Mesenchymal stem cell (in vitro differentiated cells and primary cell): ENCODE measurements at regions not wholly inside any gene's neighbourhood (a gene's known extent, or its start where the extent isn't known, plus 50 kb on each side); places are given as distances from the start of the nearest gene placed in this dataset.

Experiments used
- DNase-seq: peaks from one replicate; pipeline ENCODE4 v3.0.0-alpha.2; 2013
- H2AFZ ChIP-seq: one replicate; pipeline ENCODE4 v1.6.1; 2013; ENCODE audit warnings: low read depth, mild to moderate bottlenecking, control low read depth, inconsistent platforms, low read length, moderate library complexity
- H2AK5ac ChIP-seq: 2 replicates; pipeline ENCODE4 v1.6.1; 2013; ENCODE audit warnings: low read length, moderate library complexity, mild to moderate bottlenecking, inconsistent platforms; ENCODE audit not compliant: severe bottlenecking
- H2BK120ac ChIP-seq: one replicate; pipeline ENCODE4 v1.6.1; 2013; ENCODE audit warnings: low read depth, mild to moderate bottlenecking, inconsistent platforms, low read length, moderate library complexity
- H2BK12ac ChIP-seq, 2 experiments: one replicate each; pipeline ENCODE4 v1.6.1; 2013; ENCODE audit warnings: inconsistent platforms in 2 of 2, low read length in 2 of 2, mild to moderate bottlenecking in 2 of 2, moderate library complexity in 2 of 2, control low read depth in 1 of 2
- H2BK15ac ChIP-seq: one replicate; pipeline ENCODE4 v1.6.1; 2013; ENCODE audit warnings: mild to moderate bottlenecking, low read depth, inconsistent platforms; ENCODE audit not compliant: poor library complexity, severe bottlenecking
- H2BK5ac ChIP-seq: 2 replicates; pipeline ENCODE4 v1.6.1; 2013; ENCODE audit warnings: low read depth, mild to moderate bottlenecking, low read length, control low read depth, inconsistent platforms; ENCODE audit not compliant: poor library complexity, severe bottlenecking
- H3K14ac ChIP-seq, 2 experiments: one replicate each; pipeline ENCODE4 v1.6.1; 2013; ENCODE audit warnings: inconsistent platforms in 2 of 2, low read length in 2 of 2, control low read depth in 1 of 2, mild to moderate bottlenecking in 1 of 2, moderate library complexity in 1 of 2
- H3K18ac ChIP-seq, 2 experiments: one replicate each; pipeline ENCODE4 v1.6.1; 2013; ENCODE audit warnings: inconsistent platforms in 2 of 2, low read length in 2 of 2, control low read depth in 1 of 2, low read depth in 1 of 2, mild to moderate bottlenecking in 1 of 2
- H3K23ac ChIP-seq, 2 experiments: one replicate each; pipeline ENCODE4 v1.6.1; 2013; ENCODE audit warnings: inconsistent platforms in 2 of 2, low read length in 2 of 2, mild to moderate bottlenecking in 2 of 2, moderate library complexity in 2 of 2, control low read depth in 1 of 2
- H3K27ac ChIP-seq: 2 replicates; pipeline ENCODE4 v1.5.1; 2013; ENCODE audit warnings: mild to moderate bottlenecking, moderate library complexity, low read length, control low read depth, inconsistent platforms; ENCODE audit not compliant: poor library complexity, severe bottlenecking
- H3K27me3 ChIP-seq, 2 experiments: 2 replicates each; pipeline versions ENCODE4 v1.6.1 to v1.7.0; 2013; ENCODE audit warnings: low read length in 2 of 2, mild to moderate bottlenecking in 2 of 2, moderate library complexity in 2 of 2, control low read depth in 1 of 2, inconsistent platforms in 1 of 2; ENCODE audit not compliant: control insufficient read depth in 1 of 2, insufficient read depth in 1 of 2
- H3K36me3 ChIP-seq, 2 experiments: 2 replicates each; pipeline versions ENCODE4 v1.6.1 to v1.7.0; 2013; ENCODE audit warnings: low read length in 2 of 2, control low read depth in 1 of 2, inconsistent platforms in 1 of 2, low read depth in 1 of 2, mild to moderate bottlenecking in 1 of 2; ENCODE audit not compliant: insufficient read depth in 2 of 2, control insufficient read depth in 1 of 2
- H3K4ac ChIP-seq, 2 experiments: one replicate each; pipeline ENCODE4 v1.6.1; 2013; ENCODE audit warnings: inconsistent platforms in 2 of 2, low read length in 2 of 2, mild to moderate bottlenecking in 2 of 2, moderate library complexity in 2 of 2, control low read depth in 1 of 2, low read depth in 1 of 2
- H3K4me1 ChIP-seq: 2 replicates; pipeline ENCODE4 v1.6.1; 2013; ENCODE audit warnings: low read depth, low read length, control low read depth; ENCODE audit not compliant: control insufficient read depth, insufficient read depth
- H3K4me2 ChIP-seq: 2 replicates; pipeline ENCODE4 v1.6.1; 2013; ENCODE audit warnings: low read length, mild to moderate bottlenecking, inconsistent platforms; ENCODE audit not compliant: poor library complexity, severe bottlenecking
- H3K4me3 ChIP-seq, 2 experiments: 2 replicates each; pipeline versions ENCODE4 v1.5.1 to v1.7.0; 2013; ENCODE audit warnings: low read length in 2 of 2, mild to moderate bottlenecking in 2 of 2, control low read depth in 1 of 2, low read depth in 1 of 2; ENCODE audit not compliant: insufficient read depth in 1 of 2
- H3K79me1 ChIP-seq: replicated peaks from 2 replicates; pipeline ENCODE4 v1.6.1; 2013; ENCODE audit warnings: mild to moderate bottlenecking, control low read depth, low read length, inconsistent platforms; ENCODE audit not compliant: poor library complexity, severe bottlenecking
- H3K9ac ChIP-seq: 2 replicates; pipeline ENCODE4 v1.7.0; 2013; ENCODE audit warnings: mild to moderate bottlenecking, low read length, moderate library complexity
- H3K9me3 ChIP-seq: 2 replicates; pipeline ENCODE4 v1.7.0; 2013; ENCODE audit warnings: mild to moderate bottlenecking, low read length; ENCODE audit not compliant: control insufficient read depth
- H4K8ac ChIP-seq: one replicate; pipeline ENCODE4 v1.6.1; 2013; ENCODE audit warnings: inconsistent platforms, mild to moderate bottlenecking, low read length, moderate library complexity
- H4K91ac ChIP-seq: one replicate; pipeline ENCODE4 v1.6.1; 2013; ENCODE audit warnings: mild to moderate bottlenecking, low read length, inconsistent platforms
- WGBS: methylation state at CpG from one replicate; pipeline ENCODE4 v1.1.7; 2013; ENCODE audit warnings: mixed read lengths; 5-methylcytosine and 5-hydroxymethylcytosine counted together

- no peak overlapping the region for H2AK5ac ChIP-seq
- no peak overlapping the region for H4K91ac ChIP-seq
- peaks cover 29% of the 10 kb centered on the region for H3K4me1 ChIP-seq
- H2AFZ ChIP-seq = no peak overlapping the region
- no peak overlapping the region for H3K27ac ChIP-seq
- no peak overlapping the region for H2BK12ac ChIP-seq
- H3K18ac ChIP-seq = no peak overlapping the region
- 85% methylated on average over 25 of the region's 26 CpGs for WGBS
- DNase-seq = no peak
- H4K8ac ChIP-seq = no peak overlapping the region
- H2BK5ac ChIP-seq = no peak overlapping the region
- peaks cover 9 to 27% of the 10 kb centered on the region in 2 experiments for H3K27me3 ChIP-seq
- H3K4me2 ChIP-seq = no peak overlapping the region
- no peak overlapping the region for H3K4me3 ChIP-seq
- H2BK15ac ChIP-seq = no peak overlapping the region
- no peak overlapping the region for H2BK120ac ChIP-seq
- no peaks in the 10 kb centered on the region for H3K36me3 ChIP-seq
- no peak overlapping the region for H3K4ac ChIP-seq
- no peaks in the 10 kb centered on the region for H3K79me1 ChIP-seq
- no peak overlapping the region for H3K14ac ChIP-seq
- H3K9ac ChIP-seq = no peak overlapping the region
- H3K23ac ChIP-seq = no peak overlapping the region
- H3K9me3 ChIP-seq = no peaks in the 10 kb centered on the region
Observed at GRCh38 chr20:24873025-24873620, 75.9 kb upstream of the CST7 start.

GRCh38 chr20:24875078-24875477 lies 74.0 kb upstream of the CST7 start:
- H3K23ac ChIP-seq = no peak overlapping the region
- no peak overlapping the region for H3K4me3 ChIP-seq
- H2BK5ac ChIP-seq = no peak overlapping the region
- H3K36me3 ChIP-seq = no peaks in the 10 kb centered on the region
- 78% methylated on average over 7 of the region's 7 CpGs for WGBS
- H3K4me1 ChIP-seq = peaks cover 25% of the 10 kb centered on the region
- no peak for DNase-seq
- H4K8ac ChIP-seq = no peak overlapping the region
- H3K9me3 ChIP-seq = no peaks in the 10 kb centered on the region
- H4K91ac ChIP-seq = no peak overlapping the region
- H3K18ac ChIP-seq = no peak overlapping the region
- no peak overlapping the region for H2BK120ac ChIP-seq
- no peak overlapping the region for H3K14ac ChIP-seq
- H3K4me2 ChIP-seq = no peak overlapping the region
- no peak overlapping the region for H2AFZ ChIP-seq
- no peak overlapping the region for H2BK12ac ChIP-seq
- no peak overlapping the region for H2BK15ac ChIP-seq
- no peak overlapping the region for H3K9ac ChIP-seq
- no peak overlapping the region for H3K27ac ChIP-seq
- H3K79me1 ChIP-seq = no peaks in the 10 kb centered on the region
- peaks cover 9 to 27% of the 10 kb centered on the region in 2 experiments for H3K27me3 ChIP-seq
- no peak overlapping the region for H3K4ac ChIP-seq
- H2AK5ac ChIP-seq = no peak overlapping the region

- peaks cover 5% of the 10 kb centered on the region for H3K4me1 ChIP-seq
- no peak overlapping the region for H3K4ac ChIP-seq
- H3K23ac ChIP-seq = no peak overlapping the region
- H2BK15ac ChIP-seq = no peak overlapping the region
- H3K27ac ChIP-seq = no peak overlapping the region
- H4K8ac ChIP-seq = no peak overlapping the region
- H3K9me3 ChIP-seq = peaks cover 6% of the 10 kb centered on the region
- H2AK5ac ChIP-seq = no peak overlapping the region
- H3K4me3 ChIP-seq = no peak overlapping the region
- H3K14ac ChIP-seq = no peak overlapping the region
- H3K79me1 ChIP-seq = no peaks in the 10 kb centered on the region
- H3K27me3 ChIP-seq = peaks cover 17 to 18% of the 10 kb centered on the region in 2 experiments
- H3K36me3 ChIP-seq = no peaks in the 10 kb centered on the region
- no peak overlapping the region for H4K91ac ChIP-seq
- no peak overlapping the region for H2BK5ac ChIP-seq
- no peak overlapping the region for H3K18ac ChIP-seq
- no peak for DNase-seq
- H2AFZ ChIP-seq = no peak overlapping the region
- H2BK120ac ChIP-seq = no peak overlapping the region
- no peak overlapping the region for H2BK12ac ChIP-seq
- no peak overlapping the region for H3K9ac ChIP-seq
- no peak overlapping the region for H3K4me2 ChIP-seq
- no CpG with 5 or more reads among the region's 1 CpG for WGBS
Observed at GRCh38 chr20:24877652-24878051, 71.4 kb upstream of the CST7 start.

- Histone ChIP-seq H3K27me3 (peaks cover 13 to 17% of the 10 kb centered on the region in 2 experiments), H2BK5ac (no peak overlapping the region), H3K4ac (no peak overlapping the region), H3K9ac (no peak overlapping the region), H3K4me3 (no peak overlapping the region), H3K9me3 (peaks cover 6% of the 10 kb centered on the region), H2AFZ (no peak overlapping the region), H3K23ac (no peak overlapping the region), H3K18ac (no peak overlapping the region), H3K36me3 (no peaks in the 10 kb centered on the region), H3K4me2 (no peak overlapping the region), H3K4me1 (no peaks in the 10 kb centered on the region), H2BK12ac (no peak overlapping the region), H4K91ac (no peak overlapping the region), H3K14ac (no peak overlapping the region), H2BK120ac (no peak overlapping the region), H2BK15ac (no peak overlapping the region), H2AK5ac (no peak overlapping the region), H4K8ac (no peak overlapping the region), H3K27ac (no peak overlapping the region), H3K79me1 (no peaks in the 10 kb centered on the region)
- WGBS = 75% methylated on average over 5 of the region's 6 CpGs
- DNase-seq = no peak
Observed at GRCh38 chr20:24878657-24879056, 70.4 kb upstream of the CST7 start.
